ENCODE measurements at regions not wholly inside any gene's neighbourhood (a gene's known extent, or its start where the extent isn't known, plus 50 kb on each side); places are given as distances from the start of the nearest gene placed in this dataset.

- TF ChIP-seq CTCF (IDR thresholded peaks at IDR 0.05) (no peak), POLR2A (IDR thresholded peaks at IDR 0.05) (no peak)
Observed at GRCh38 chr12:123067654-123068053, 83.2 kb downstream of the PITPNM2 start.

All from Peyer's patch (tissue), 4 donors.